ENCODE measurements at regions not wholly inside any gene's neighbourhood (a gene's known extent, or its start where the extent isn't known, plus 50 kb on each side); places are given as distances from the start of the nearest gene placed in this dataset.
A peak's percentile ranks its signal among the peaks of the same experiment; 100 is the strongest.
"Not testable (repeated sequence)": the region's sequence is repeated elsewhere in the genome, so short reads cannot be mapped to it uniquely, and the experiment has no call there.

- no peak for DNase-seq (ENCODE audit: low read depth)
- no peak overlapping the region for H3K4me3 ChIP-seq (ENCODE audit: low read depth, low read length)
- no peak for TF ChIP-seq CTCF (IDR thresholded peaks at IDR 0.05; ENCODE audit: control insufficient read depth, extremely low read depth, insufficient read depth)
Measured at GRCh38 chr5:166716856-166717492, 1574.5 kb upstream of the WWC1 start.

GRCh38 chr5:166719991-166720390 is 1571.5 kb upstream of the WWC1 start:
- no peak for DNase-seq (ENCODE audit: low read depth)
- no peak overlapping the region for H3K4me3 ChIP-seq (ENCODE audit: low read depth, low read length)
- TF ChIP-seq CTCF (IDR thresholded peaks at IDR 0.05; ENCODE audit: control insufficient read depth, extremely low read depth, insufficient read depth), result no peak

- H3K4me3 ChIP-seq (ENCODE audit: low read depth, low read length), result no peak overlapping the region
- no peak for DNase-seq (ENCODE audit: low read depth)
- TF ChIP-seq CTCF (IDR thresholded peaks at IDR 0.05; ENCODE audit: control insufficient read depth, extremely low read depth, insufficient read depth), result no peak
Measured at GRCh38 chr5:166722939-166723338, 1568.5 kb upstream of the WWC1 start.

GRCh38 chr5:166724284-166724683 is 1567.2 kb upstream of the WWC1 start:
- TF ChIP-seq CTCF (IDR thresholded peaks at IDR 0.05; ENCODE audit: control insufficient read depth, extremely low read depth, insufficient read depth), result no peak
- no peak overlapping the region for H3K4me3 ChIP-seq (ENCODE audit: low read depth, low read length)
- peak; percentile 54 for DNase-seq (ENCODE audit: low read depth)

- no peak overlapping the region for H3K4me3 ChIP-seq (ENCODE audit: low read depth, low read length)
- DNase-seq (ENCODE audit: low read depth), result no peak
- TF ChIP-seq CTCF (IDR thresholded peaks at IDR 0.05; ENCODE audit: control insufficient read depth, extremely low read depth, insufficient read depth), result no peak
Measured at GRCh38 chr5:166725593-166725992, 1565.9 kb upstream of the WWC1 start.

GRCh38 chr5:166726406-166726805 is 1565.0 kb upstream of the WWC1 start:
- no peak overlapping the region for H3K4me3 ChIP-seq (ENCODE audit: low read depth, low read length)
- no peak for DNase-seq (ENCODE audit: low read depth)
- no peak for TF ChIP-seq CTCF (IDR thresholded peaks at IDR 0.05; ENCODE audit: control insufficient read depth, extremely low read depth, insufficient read depth)

- H3K4me3 ChIP-seq (ENCODE audit: low read depth, low read length); DNase-seq (ENCODE audit: low read depth): not testable (repeated sequence)
Measured at GRCh38 chr5:166742951-166743350, 1548.5 kb upstream of the WWC1 start.

Measured in LNCaP clone FGC (cell line).